Ishikawa (cell line): ENCODE measurements at regions not wholly inside any gene's neighbourhood (a gene's known extent, or its start where the extent isn't known, plus 50 kb on each side); places are given as distances from the start of the nearest gene placed in this dataset.

Source experiments
- CEBPB ChIP-seq: IDR thresholded peaks from 2 replicates; pipeline ENCODE4 v1.6.1; 2012
- CREB1 ChIP-seq: IDR thresholded peaks from 2 replicates; pipeline ENCODE4 v1.6.1; 2012; ENCODE audit warnings: low read depth
- EGR1 ChIP-seq: IDR thresholded peaks from 2 replicates; pipeline ENCODE4 v1.6.1; 2012
- EP300 ChIP-seq: IDR thresholded peaks from 2 replicates; pipeline ENCODE4 v1.6.1; 2012; ENCODE audit warnings: borderline replicate concordance
- FOXM1 ChIP-seq: IDR thresholded peaks from 2 replicates; pipeline ENCODE4 v1.6.1; 2012; ENCODE audit warnings: low read depth, borderline replicate concordance
- MAX ChIP-seq: IDR thresholded peaks from 2 replicates; pipeline ENCODE4 v1.6.1; 2012
- NFIC ChIP-seq: IDR thresholded peaks from 2 replicates; pipeline ENCODE4 v1.6.1; 2012
- RAD21 ChIP-seq: IDR thresholded peaks from 2 replicates; pipeline ENCODE4 v1.6.1; 2012; ENCODE audit warnings: low read depth
- REST ChIP-seq: IDR thresholded peaks from 2 replicates; pipeline ENCODE4 v1.6.1; 2012; ENCODE audit warnings: low read depth, mild to moderate bottlenecking
- TAF1 ChIP-seq: IDR thresholded peaks from 2 replicates; pipeline ENCODE4 v1.6.1; 2012; ENCODE audit warnings: low read depth, mild to moderate bottlenecking
- TCF12 ChIP-seq: IDR thresholded peaks from 2 replicates; pipeline ENCODE4 v1.6.1; 2012; ENCODE audit warnings: low read depth
- TEAD4 ChIP-seq: IDR thresholded peaks from 2 replicates; pipeline ENCODE4 v1.6.1; 2012
- USF1 ChIP-seq: IDR thresholded peaks from 2 replicates; pipeline ENCODE4 v1.6.1; 2012
- YY1 ChIP-seq: IDR thresholded peaks from 2 replicates; pipeline ENCODE4 v1.6.1; 2012; ENCODE audit warnings: low read depth
- ZBTB7A ChIP-seq: IDR thresholded peaks from 2 replicates; pipeline ENCODE4 v1.6.1; 2012; ENCODE audit warnings: low read depth

GRCh38 chr11:38598418-38598817, 2000.4 kb upstream of the RAG2 start:
- no peak for TF ChIP-seq CREB1

- TF ChIP-seq MAX (no peak), USF1 (no peak), REST (no peak), CREB1 (no peak), TCF12 (no peak), EGR1 (no peak), NFIC (no peak), CEBPB (no peak), EP300 (no peak), TAF1 (no peak), RAD21 (no peak)
Observed at GRCh38 chr11:38594895-38595294, 1996.9 kb upstream of the RAG2 start.

GRCh38 chr11:38593649-38594048, 1995.6 kb upstream of the RAG2 start:
- TF ChIP-seq CREB1: no peak
- no peak for TF ChIP-seq RAD21

GRCh38 chr11:38582756-38583155, 1984.7 kb upstream of the RAG2 start:
- TF ChIP-seq CREB1: no peak
- TF ChIP-seq RAD21: no peak

- TF ChIP-seq CREB1 (no peak), MAX (no peak), REST (no peak), EP300 (no peak), EGR1 (no peak), FOXM1 (no peak), ZBTB7A (no peak), TAF1 (no peak), RAD21 (no peak), TEAD4 (no peak), CEBPB (no peak), TCF12 (no peak), YY1 (no peak)
Observed at GRCh38 chr11:38582151-38582550, 1984.1 kb upstream of the RAG2 start.

GRCh38 chr11:38577769-38578168, 1979.7 kb upstream of the RAG2 start:
- TF ChIP-seq FOXM1 (no peak), TEAD4 (no peak), REST (no peak), RAD21 (no peak)

- TF ChIP-seq YY1 (no peak), TCF12 (no peak), TEAD4 (no peak), MAX (no peak), USF1 (no peak), ZBTB7A (no peak), RAD21 (no peak), CEBPB (no peak), EGR1 (no peak), CREB1 (no peak), NFIC (no peak), TAF1 (no peak), REST (no peak), EP300 (no peak)
Observed at GRCh38 chr11:38562562-38562961, 1964.5 kb upstream of the RAG2 start.
